Ascending aorta (tissue), 2 donors: ENCODE measurements at regions not wholly inside any gene's neighbourhood (a gene's known extent, or its start where the extent isn't known, plus 50 kb on each side); places are given as distances from the start of the nearest gene placed in this dataset.
A peak's percentile ranks its signal among the peaks of the same experiment; 100 is the strongest.

ENCODE experiments used
- DNase-seq, 2 donors: peaks; one replicate each; pipeline ENCODE4 v3.0.0-alpha.2; 2019; ENCODE audit warnings: low spot score in 2 of 2
- H3K27ac ChIP-seq, 2 donors: fragments of 200-600 bp; sonication (generic); one replicate each; pipeline ENCODE4 v1.5.1; 2016 to 2017; ENCODE audit warnings: mild to moderate bottlenecking in 1 of 2
- H3K27me3 ChIP-seq: fragments of 200-600 bp; sonication (generic); one replicate; pipeline ENCODE4 v1.5.1; 2017
- H3K36me3 ChIP-seq, 2 donors: fragments of 200-600 bp; sonication (generic); one replicate each; pipeline ENCODE4 v1.5.1; 2016
- H3K4me1 ChIP-seq, 2 donors: fragments of 200-600 bp; sonication (generic); one replicate each; pipeline ENCODE4 v1.5.1; 2016 to 2017; ENCODE audit warnings: mild to moderate bottlenecking in 1 of 2
- H3K4me3 ChIP-seq, 2 donors: fragments of 200-600 bp; sonication (generic); one replicate each; pipeline ENCODE4 v1.5.1; 2016 to 2017; ENCODE audit warnings: mild to moderate bottlenecking in 1 of 2
- H3K9me3 ChIP-seq, 2 donors: fragments of 200-600 bp; sonication (generic); one replicate each; pipeline ENCODE4 v1.5.1; 2016
- intact Hi-C: fragments of 100-400 bp; cut with DNase I; formaldehyde crosslinking; loops from one replicate; pipeline ENCODE4 v1.15.1; 2023
- TF ChIP-seq, protein P1 (sequence below), 3 experiments: fragments of 200-600 bp in 2 of 3; fragments of 450-650 bp in 1 of 3; sonication (generic) in 2 of 3; IDR thresholded peaks; one replicate each; pipeline ENCODE4 v1.5.1; 2016 to 2019; ENCODE audit warnings: antibody characterized with exemption in 3 of 3, mild to moderate bottlenecking in 1 of 3, moderate library complexity in 1 of 3

- H3K27ac ChIP-seq, result peak overlapping the region; percentile 74 to 76
- peak; percentile 18 to 89 for DNase-seq
- no peaks in the 10 kb centered on the region for H3K9me3 ChIP-seq
- H3K27me3 ChIP-seq, result no peaks in the 10 kb centered on the region
- H3K4me3 ChIP-seq, result no peak overlapping the region
- no peaks in the 10 kb centered on the region for H3K36me3 ChIP-seq
- TF ChIP-seq, protein P1, sequence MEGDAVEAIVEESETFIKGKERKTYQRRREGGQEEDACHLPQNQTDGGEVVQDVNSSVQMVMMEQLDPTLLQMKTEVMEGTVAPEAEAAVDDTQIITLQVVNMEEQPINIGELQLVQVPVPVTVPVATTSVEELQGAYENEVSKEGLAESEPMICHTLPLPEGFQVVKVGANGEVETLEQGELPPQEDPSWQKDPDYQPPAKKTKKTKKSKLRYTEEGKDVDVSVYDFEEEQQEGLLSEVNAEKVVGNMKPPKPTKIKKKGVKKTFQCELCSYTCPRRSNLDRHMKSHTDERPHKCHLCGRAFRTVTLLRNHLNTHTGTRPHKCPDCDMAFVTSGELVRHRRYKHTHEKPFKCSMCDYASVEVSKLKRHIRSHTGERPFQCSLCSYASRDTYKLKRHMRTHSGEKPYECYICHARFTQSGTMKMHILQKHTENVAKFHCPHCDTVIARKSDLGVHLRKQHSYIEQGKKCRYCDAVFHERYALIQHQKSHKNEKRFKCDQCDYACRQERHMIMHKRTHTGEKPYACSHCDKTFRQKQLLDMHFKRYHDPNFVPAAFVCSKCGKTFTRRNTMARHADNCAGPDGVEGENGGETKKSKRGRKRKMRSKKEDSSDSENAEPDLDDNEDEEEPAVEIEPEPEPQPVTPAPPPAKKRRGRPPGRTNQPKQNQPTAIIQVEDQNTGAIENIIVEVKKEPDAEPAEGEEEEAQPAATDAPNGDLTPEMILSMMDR (IDR thresholded peaks at IDR 0.05), result no peak
- intact Hi-C loops, result loop anchor here (10.0 kb wide), 2 partner anchors 460 to 610 kb away; partner anchors contain the start of gene NR2F2
- peaks cover 3 to 4% of the 10 kb centered on the region in 2 donors for H3K4me1 ChIP-seq
Measured at GRCh38 chr15:95875121-95875643, 455.3 kb upstream of the NR2F2 start.

DNA sequence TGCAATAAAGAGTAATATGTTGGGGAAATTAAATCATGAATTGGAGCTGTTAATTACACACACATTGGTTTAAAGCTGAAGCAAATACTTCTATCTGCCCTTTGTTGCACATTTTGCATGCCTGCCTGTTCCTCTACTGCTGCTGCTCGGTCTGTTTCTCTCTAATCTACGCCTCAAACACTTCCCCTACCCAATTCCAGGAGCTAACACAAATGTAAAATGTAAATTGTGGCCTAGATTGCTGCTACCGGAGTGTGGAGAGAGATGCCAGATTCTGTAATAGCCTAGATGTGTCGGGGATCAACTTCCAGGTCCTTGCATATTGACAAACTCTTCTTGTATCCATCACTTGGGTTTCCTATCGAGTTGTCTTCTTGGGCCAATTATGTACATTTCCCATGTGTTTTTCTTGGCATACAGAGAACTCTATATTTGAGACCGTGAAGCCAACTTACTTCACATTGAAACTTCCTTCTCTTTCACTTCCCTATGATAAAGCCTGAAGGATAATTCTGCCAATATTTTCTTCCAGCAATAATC lies 450.4 kb upstream of the NR2F2 start:
- no peak for DNase-seq
- Histone ChIP-seq H3K9me3 (no peaks in the 10 kb centered on the region), H3K4me1 (peaks cover 0 to 3% of the 10 kb centered on the region in 2 donors), H3K27ac (no peak overlapping the region), H3K27me3 (no peaks in the 10 kb centered on the region), H3K4me3 (peak overlapping the region in 1 of 2 donors; percentile 21), H3K36me3 (no peaks in the 10 kb centered on the region)
- intact Hi-C loops, result no loop called here
- TF ChIP-seq, protein P1 (IDR thresholded peaks at IDR 0.05), result no peak

DNA sequence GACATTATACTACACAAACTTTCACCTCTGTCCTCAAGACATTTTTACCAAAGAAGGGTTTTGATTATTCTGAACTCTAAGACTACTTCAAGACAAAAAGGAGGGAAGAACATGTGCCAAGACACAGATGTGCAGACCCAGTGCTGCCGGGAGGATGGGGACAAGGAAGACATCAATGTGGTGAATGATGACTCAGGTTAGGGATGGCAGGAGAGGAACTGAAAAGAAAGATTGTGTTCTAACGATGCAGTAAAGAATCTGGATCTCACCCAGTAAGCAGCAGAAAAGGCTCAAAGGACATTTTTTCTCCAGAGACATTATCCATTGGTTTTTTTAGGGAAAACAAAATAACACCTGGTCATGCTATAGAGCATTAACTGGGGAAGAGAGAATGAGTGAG lies 449.9 kb upstream of the NR2F2 start:
- TF ChIP-seq, protein P1 (IDR thresholded peaks at IDR 0.05), result no peak
- Histone ChIP-seq H3K27me3 (no peaks in the 10 kb centered on the region), H3K36me3 (no peaks in the 10 kb centered on the region), H3K4me1 (peaks cover 0 to 2% of the 10 kb centered on the region in 2 donors), H3K4me3 (no peak overlapping the region), H3K9me3 (no peaks in the 10 kb centered on the region), H3K27ac (no peak overlapping the region)
- intact Hi-C loops, result no loop called here
- DNase-seq, result no peak

GRCh38 chr15:95883064-95883463 lies 447.4 kb upstream of the NR2F2 start:
- intact Hi-C loops, result no loop called here
- TF ChIP-seq, protein P1 (IDR thresholded peaks at IDR 0.05), result no peak

DNA sequence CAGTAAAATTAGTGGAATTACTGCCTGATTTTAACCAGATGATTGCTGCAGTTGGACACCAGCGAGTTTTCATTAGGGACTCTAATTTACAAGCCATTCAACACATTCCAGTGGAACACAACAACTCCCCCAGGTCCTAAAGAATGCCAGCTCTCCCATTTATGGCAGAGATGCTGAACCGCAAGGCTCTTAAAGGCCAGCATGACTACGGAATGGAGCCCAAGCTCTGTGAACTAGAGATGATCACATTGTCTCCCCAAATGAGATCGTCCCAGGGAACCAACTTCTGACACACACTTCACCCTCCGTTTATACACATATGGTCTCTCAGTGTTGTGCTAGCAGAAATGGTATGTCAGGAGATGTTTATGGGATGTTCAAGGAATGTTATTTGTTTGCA lies 446.2 kb upstream of the NR2F2 start:
- intact Hi-C loops, result no loop called here

More at GRCh38 chr15:95883064-95883463, 447.4 kb upstream of the NR2F2 start:
- Histone ChIP-seq H3K9me3 (no peaks in the 10 kb centered on the region), H3K36me3 (no peaks in the 10 kb centered on the region), H3K4me3 (no peak overlapping the region), H3K27me3 (no peaks in the 10 kb centered on the region), H3K27ac (no peak overlapping the region), H3K4me1 (no peaks in the 10 kb centered on the region)
- DNase-seq, result no peak

More for the DNA sequence above, 446.2 kb upstream of the NR2F2 start:
- Histone ChIP-seq H3K27ac (no peak overlapping the region), H3K9me3 (no peaks in the 10 kb centered on the region), H3K27me3 (no peaks in the 10 kb centered on the region), H3K4me3 (no peak overlapping the region), H3K4me1 (no peaks in the 10 kb centered on the region), H3K36me3 (no peaks in the 10 kb centered on the region)
- no peak for DNase-seq
- TF ChIP-seq, protein P1 (IDR thresholded peaks at IDR 0.05), result no peak
